ENCODE measurements at regions not wholly inside any gene's neighbourhood (a gene's known extent, or its start where the extent isn't known, plus 50 kb on each side); places are given as distances from the start of the nearest gene placed in this dataset.

DNA sequence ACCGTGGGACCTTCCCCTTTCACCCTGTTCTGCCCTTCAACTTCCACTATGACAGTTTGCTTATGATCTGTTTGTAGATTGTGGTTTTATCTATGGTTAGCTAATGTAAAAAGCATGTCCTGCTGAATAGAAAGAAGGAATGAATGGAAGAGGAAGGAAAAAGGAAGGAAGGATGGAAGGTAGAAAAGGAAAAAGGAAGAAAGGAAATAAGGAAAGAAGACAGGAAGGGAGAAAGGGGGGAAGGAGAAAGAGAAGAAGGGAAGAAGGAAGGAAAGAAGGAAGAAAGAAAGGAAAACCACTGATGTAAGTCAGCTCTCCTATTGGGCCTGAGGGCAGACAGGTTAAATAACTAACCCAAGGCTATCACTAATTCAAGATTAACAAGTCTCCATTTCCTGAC lies 319.1 kb upstream of the KLF3 start:
- no peak for DNase-seq

DNA sequence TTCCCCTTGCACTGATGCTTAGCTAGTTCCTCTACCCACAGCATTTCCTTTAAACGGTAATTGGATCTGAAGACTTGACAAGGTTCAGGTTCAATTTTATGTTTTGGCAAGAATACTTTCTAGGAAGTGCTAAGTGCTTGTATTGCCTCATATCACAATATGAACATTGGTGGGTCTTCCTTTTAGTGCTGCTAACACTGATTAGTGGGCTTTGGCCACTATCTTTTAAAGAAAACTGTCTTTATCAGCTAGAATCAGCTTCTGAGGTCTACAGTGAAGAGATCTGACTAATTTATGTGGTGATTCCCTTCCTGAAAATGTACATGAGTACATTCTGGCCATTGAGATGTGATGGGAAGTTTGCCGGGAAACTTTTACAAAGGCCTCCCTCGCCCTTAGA lies 316.7 kb upstream of the KLF3 start:
- DNase-seq = no peak

DNA sequence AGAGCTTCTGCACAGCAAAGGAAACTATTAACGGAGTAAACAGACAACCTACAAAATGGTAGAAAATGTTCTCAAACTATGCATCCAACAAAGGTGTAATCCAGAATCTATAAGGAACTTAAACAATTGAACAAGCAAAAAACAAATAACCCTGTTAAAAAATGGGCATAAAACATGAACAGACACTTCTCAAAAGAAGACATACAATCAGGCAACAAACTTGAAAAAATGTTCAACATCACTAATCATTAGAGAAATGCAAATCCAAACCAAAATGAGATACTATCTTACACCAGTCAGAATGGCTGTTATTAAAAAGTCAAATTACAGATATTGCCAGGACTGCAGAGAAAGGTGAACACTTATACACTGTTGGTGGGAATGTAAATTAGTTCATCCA lies 309.6 kb upstream of the KLF3 start:
- DNase-seq = no peak

DNA sequence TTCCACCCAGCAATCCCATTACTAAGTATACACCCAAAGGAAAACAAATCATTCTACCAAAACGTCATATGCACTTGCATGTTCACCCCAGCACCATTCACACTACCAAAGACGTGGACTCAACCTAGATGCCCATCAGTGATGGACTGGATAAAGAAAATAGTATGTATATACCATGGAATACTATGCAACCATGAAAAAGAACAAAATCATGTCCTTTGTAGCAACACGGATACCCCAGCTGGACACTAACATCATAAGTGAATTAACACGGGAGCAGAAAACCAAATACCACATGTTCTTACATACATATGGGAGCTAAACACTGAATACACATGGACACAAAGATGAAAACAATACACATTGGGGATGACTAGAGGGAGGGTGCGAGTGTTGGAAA lies 309.1 kb upstream of the KLF3 start:
- no peak for DNase-seq

DNA sequence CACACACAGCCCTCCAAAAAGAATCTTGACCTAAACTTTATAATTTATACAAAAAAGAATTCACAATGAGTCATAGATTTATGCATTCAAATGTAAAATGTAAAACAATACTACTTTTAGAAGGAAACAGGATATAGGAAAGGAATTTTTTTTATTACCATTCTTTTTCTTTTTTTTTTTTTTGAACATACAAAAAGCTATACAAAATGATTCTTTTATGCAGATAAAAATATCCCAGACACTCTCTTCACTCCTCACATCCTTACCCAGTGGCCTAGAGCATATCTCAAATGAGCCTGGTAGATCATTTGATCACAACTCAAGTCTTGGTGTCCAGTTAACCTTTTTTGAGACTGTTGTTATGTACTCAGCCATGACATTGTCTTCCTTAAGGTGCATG lies 307.3 kb upstream of the KLF3 start:
- no peak for DNase-seq

DNA sequence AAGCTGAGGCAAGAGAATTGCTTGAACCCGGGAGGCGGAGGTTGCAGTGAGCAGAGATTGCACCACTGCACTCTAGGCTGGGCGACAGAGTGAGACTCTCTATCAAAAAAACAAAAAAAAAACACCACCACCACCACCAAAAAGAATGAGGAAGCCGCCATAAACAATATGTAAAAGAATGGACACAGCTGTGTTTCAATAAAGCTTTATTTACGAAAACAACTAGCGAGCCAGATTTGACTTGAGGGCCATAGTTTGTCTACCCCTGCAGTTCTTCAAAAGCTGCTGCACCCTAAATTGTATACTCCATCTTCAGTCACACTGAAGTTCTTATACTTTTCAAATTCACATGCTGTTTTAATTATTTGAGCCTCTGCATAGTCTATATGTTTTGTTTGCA lies 306.5 kb upstream of the KLF3 start:
- DNase-seq = no peak

DNA sequence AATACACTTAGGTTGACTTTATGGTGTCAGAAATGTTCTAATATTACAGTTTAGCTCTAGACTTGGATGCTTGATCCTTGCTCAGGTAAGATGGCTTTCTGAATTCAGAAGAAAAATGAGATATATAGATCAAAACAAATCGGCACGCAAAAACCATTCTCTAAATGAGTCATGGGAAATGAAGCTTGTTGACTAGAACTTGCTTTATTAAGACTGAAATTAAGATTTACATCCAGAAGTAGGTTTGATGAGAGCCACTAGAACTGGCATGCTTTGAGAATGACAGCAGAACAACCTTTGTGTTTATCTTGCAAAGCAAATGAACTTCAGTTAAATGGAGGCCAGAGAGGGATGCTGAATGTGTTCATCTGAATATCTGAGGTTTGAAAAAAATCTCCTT lies 304.9 kb upstream of the KLF3 start:
- DNase-seq = no peak

DNA sequence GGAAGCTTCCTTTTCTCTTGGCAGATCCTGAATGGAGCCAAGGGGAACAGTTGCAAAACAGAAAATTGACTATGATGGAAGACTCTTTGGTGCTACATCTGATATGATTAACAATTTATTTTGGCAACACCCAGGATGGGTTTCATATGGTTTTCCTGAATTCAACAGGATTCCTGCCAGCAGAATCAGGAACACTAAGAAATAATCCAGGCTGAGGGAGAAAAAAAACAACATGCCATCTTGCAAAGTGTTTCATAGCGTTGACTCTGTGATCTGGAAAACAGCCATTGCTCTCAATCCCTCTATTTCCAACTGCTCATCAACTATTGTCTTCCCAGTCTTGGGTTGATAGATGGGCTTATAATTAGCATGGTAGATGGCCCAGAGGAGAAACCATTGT lies 303.8 kb upstream of the KLF3 start:
- no peak for DNase-seq

DNA sequence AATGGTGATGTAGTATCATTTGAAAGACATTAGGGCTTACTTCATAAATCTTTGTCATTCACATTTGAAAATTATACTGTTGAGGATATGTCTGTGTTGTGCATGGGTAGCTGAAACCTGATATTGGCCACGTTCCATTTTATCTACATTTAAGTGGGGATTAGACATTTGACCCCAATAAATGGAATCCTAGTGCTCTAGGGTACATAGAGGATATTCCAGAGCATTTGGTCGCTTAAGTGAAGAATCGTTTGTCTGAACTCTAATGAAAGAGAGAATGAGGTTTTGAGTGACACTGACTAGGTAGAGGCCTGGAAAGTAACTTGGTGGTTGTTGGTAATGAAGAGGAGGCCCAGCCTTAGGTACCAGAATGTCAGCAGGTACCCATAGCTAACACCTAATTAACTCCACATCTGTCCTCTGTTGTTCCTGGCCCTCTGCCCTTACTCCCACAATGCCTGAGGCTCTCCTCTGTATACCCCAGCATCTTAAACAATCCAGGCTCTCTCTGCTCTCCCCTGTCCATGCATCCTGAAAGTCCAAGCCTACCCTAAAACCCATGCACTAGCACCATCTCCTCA lies 299.5 kb upstream of the KLF3 start:
- no peak for DNase-seq

DNA sequence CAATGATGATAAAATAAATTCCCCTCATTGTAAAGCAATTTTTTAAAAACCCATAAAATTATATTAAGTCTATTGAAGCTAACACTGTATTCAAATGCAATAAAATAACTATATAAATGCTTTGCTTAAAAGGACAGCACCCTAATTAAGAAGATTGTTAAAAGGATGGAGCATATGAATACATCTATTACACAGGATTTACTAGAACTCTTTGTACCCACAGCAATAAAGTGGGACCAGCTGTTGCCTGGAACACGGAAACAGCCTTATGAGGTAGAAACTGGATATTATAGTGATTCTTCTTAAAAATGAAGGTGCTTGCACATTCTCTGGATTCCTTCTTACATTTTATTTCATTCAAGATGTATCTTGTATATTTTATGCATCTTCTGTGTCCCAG lies 298.7 kb upstream of the KLF3 start:
- no peak for DNase-seq

DNA sequence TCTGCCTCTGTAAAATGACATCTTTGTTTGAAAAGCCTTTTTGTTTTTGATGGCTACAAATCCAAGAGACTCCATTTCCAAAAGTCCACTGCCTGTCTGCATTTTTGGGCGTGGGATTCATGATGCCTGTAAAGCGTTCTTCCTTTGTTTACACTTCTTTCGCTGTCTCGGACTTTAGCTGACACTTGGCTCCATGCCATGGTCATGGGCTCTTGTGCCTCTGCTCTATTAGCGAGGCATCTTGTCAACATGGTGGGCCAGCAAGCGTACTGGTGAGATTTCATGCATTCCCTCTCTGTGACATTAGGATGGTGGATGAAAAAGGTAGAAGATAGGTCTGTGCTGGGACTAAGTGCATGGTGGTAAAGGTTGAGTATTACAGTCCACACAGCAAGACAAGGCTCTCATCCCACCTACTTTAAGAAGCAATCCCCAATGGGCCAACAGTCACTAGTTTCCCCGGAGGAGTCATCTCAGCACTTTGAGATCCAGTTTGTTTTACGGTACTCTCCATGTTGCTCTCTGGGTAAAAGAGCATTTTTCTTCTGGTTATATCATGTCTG lies 298.2 kb upstream of the KLF3 start:
- no peak for DNase-seq

DNA sequence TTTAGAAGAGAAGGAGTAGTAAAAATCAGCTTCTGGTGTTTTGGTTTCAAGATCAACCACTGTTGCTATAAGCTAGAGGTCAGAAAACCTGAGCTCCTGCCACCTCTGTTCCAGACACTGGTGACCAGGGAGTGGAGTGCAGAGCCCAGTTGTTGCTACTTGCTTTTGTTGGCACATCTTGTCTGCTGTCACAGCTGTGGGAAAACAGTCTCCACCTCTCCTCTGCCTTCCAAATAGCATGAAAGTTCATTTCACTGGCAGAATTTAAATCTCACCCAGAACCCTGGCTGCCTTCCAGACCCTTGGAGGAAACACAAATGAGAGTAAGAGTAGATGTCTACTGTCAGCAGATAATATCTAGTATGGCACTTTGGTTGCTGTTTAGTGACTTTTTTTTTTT lies 297.5 kb upstream of the KLF3 start:
- DNase-seq = no peak

DNA sequence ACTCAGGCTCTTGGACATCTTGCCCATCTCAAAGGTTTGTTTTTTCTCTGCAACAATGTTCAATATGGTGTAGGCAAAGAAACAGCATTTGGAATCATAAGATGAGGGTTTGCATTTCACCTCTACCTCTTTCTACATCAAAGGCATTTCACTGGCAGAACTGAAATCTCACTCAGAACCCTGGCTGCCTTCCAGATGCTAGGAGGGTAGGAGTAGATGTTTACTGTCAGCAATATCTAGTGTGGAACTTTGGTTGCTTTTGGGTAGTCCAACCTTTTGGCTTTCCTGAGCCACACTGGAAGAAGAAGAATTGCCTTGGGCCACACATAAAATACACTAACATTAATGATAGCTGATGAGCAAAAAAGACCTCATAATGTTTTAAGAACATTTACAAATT lies 297.0 kb upstream of the KLF3 start:
- DNase-seq = no peak

DNA sequence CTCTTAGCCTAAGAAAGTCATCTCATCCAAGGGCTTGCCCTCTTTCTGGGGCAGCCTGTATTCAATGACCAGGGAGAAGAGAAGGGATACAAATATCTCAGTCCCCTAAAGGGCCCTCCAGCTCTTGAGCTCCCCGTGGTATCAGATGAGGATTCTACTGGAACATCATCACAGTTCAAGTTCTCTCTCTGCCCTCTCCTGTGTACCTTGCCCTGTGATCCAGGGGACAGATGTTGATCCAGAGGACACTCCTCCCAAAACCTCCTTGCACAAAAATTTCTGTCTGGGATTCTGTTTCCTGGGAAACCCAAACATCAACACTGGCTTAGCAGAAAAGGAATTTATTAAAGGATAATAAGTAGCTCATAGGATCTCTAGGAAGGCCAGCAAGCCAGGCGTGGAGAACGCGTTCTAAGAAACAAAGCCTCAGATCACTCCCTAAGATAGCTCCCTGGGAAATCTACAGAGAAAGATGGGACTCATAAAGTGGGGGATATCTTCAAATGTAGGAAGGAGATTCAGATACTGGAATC lies 296.3 kb upstream of the KLF3 start:
- DNase-seq = no peak

DNA sequence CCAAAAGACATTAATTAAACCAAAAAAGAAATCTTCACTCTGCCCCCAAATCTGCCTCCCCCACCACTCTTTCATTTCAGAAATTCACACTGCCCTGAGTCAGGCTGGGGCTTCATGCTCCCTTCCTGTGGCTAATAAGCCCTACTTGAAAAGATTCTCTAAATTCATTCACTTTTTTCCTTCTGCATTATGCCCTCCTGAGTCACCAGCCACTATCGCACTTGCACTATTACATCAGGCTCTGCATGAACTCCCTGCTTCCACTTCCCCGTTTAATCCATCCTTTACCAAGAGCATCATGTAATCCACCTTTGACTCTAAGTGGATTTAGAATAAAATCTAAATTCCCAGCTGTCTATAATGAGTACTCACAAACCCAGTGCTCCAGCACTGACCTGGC lies 295.4 kb upstream of the KLF3 start:
- peak; percentile 1 for DNase-seq

DNA sequence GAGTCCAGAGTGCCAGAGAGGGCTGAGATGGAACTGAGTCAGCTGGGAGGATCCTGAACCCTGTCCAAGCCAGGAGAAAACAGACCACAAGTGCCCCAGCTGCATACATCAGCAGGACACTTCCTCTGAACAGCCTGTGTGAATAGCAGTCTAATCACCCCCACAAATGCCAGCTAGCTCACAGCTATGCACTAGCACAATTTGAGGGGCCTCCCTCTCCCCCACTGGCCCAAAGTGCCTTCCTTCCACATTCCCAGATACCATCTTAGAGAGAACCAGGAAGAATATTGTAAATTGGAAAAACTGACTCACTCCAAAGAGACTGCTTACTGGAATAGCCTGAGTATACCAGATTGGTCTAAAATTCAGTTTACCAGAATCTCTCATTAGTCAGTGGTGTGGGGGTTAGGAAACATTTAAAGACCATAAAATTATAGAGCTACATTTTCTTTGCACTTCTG lies 292.6 kb upstream of the KLF3 start:
- DNase-seq = no peak

DNA sequence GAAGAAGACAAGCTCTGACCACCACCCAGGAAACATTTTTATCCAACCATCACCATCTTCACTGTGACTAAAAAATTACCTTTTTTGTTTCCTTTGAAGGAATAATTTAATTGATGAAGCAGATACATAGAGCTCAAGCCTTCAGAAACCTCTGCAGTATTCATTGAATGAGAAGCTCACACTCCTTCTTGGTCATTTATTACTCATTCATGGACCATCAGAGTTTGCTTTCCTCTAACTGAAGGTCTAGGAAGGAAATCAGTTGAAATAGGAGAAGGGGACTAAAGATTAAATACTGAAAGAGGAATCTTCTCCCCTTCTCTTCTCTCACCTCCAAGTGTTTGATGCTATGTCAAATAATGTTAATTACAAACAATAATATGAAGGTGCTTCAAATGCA lies 290.6 kb upstream of the KLF3 start:
- no peak for DNase-seq

DNA sequence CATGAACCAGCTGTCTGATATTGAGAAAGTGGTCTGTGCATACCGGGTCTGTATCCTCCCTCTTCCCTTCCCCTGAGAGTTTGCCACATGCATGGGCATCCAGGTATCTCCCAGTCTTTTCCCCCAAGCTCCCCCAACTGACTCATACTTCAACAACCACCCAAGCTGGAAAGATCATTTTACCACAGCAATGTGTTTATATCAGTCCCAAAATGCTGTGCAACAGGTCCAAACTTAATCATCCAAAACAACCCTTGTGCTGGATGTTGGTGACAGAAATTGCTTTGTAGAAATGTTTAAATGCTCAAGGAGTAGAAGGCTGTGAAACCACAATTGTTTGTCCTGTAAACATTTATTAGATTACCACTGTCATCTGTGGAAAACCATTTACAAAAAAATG lies 286.8 kb upstream of the KLF3 start:
- DNase-seq = no peak

DNA sequence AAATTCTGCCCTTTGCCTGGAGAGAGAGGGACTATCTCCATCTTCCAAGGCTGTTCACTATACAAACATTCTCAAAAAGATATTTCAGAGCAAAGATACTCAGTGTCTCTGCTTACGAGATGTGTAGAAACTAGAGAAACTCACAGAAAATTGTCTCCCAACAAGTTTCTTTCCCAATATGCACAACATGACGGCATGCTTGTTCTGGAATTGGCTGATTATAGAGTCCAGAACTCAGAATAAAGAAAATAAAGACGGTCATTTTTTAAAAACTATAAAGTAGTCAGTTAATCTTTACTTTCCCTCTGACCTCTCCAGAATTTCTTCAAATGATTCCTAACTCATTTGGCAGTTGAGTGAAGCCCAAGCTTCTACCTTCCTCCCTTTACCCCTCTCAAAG lies 285.5 kb upstream of the KLF3 start:
- no peak for DNase-seq

DNA sequence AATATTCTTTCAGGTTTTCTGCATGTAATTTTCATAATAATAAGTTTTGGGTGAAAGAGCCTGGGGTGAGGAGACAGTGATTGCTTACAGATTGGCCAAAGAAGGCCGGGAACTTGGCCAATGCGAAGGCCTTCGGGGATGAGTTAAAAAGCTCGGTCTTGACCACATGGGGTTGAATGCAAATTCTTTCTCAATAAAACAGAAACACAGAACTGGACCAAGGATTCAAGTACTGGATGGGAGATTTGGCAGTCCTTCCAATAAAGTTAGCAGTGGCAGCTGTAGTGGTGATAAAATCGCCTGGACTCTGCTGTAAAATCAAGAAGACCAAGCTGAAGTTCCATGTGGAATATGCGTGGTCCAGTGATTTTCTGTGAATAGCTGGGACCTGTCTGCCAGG lies 282.2 kb upstream of the KLF3 start:
- DNase-seq = no peak

DNA sequence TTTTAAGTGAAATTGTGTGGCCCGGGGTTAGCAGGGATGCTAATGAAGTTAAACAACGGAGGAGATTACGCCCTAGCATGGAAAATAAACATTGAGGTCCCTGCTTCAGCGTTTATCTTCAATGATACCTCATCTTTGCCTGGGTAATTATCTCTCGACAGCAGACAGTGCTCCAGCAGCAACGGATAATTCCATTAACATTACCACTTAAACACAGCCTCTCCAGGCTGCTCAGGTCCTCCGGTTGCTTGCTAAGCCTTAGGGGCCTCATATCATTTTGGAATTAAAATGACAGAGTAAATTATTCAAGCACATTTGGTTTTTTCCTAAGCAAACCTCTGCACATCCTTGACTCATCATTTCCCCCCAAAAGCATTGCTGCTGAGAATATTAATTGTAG lies 281.5 kb upstream of the KLF3 start:
- DNase-seq = peak; percentile 64

DNA sequence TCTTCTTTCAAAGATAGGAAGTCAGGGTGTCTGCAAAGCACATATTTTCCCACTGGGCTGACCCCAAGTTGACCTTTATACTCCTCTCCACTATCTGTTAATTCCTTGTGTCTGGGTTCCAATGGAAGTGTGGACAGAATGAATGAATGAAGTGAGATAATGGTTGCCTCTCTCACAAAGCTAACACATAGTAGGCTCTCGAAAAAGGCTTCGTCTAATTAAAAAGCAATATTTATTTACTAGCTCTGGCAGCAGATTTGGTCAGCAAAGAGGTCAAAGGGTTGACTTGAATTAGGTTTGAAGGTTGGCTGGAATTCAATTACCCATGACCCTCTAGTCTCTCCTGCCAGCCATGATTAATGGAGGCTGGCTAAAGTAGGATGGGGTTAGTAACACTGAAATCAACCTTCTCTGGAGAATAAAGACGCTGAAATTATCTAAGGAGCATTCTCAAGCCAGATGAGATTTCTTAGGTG lies 280.3 kb upstream of the KLF3 start:
- no peak for DNase-seq

DNA sequence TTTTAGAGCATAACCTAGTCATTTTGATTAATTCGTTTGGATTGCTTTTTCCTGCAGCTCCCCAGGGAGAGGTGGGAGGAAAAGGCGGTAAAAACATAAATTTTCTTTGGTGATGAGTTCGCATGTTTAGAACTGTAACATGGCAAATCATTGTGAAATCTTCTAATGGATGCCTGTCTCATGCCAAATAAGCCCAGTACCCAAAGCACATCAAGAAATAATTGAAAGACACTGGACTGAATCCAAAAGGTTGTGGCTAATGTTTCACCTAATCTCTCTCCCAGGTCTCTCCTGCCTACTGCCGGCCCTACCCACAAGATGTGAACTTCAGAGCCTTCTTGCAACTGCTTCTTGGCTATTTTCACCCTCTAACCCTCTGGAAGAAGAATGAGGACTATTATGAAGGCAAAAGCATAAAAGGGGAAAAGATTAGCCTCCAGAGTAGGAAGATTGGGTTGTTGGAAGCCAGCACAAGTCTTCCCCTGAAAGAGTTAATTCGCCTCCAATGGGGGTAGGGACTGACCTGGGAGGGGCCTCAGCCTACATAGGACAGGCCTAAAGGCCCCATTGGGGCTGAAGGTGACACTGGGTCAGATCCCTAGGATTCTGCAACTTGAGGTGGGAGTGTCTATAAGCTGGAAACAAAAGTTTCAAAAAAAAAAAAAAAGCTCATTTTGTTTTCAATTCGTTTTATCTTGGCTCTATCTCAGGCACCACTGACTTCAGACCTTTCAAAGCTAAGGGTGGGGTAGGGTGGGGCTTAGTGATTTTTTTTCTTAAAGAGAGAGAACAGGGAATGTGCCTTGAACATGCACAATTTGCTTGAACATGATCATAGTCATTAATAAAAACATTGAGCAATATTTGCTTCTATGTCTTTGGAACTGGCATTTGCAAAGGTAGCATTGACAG lies 278.6 kb upstream of the KLF3 start:
- no peak for DNase-seq

DNA sequence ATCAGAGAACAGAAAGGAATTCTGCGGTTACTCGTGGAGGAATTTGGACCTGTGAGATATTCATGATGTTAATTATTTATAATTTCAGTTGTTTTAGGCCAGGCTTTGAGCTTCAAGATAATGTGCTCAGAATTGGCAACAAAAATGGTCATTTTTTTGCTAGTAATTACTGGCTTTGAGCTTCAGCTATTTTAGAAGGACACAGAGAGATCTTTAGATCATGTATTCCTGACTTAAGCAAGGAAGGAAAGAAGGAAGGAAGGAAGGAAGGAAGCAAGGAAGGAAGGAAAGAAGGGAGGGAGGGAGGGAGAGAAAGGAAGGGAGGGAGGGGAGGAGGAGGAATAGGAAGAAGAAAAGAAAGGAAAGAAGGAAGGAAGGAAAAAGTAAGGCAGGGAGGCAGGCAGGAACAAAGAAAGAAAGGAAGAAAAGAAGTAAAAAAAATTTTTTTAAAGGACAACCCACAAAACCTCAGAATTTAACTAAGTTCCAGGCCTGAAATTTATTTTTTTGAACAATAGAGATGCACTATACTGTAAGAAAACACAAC lies 277.9 kb upstream of the KLF3 start:
- DNase-seq = no peak

Data from NCI-H82 (cell line).